ENCODE measurements at regions not wholly inside any gene's neighbourhood (a gene's known extent, or its start where the extent isn't known, plus 50 kb on each side); places are given as distances from the start of the nearest gene placed in this dataset.

DNA sequence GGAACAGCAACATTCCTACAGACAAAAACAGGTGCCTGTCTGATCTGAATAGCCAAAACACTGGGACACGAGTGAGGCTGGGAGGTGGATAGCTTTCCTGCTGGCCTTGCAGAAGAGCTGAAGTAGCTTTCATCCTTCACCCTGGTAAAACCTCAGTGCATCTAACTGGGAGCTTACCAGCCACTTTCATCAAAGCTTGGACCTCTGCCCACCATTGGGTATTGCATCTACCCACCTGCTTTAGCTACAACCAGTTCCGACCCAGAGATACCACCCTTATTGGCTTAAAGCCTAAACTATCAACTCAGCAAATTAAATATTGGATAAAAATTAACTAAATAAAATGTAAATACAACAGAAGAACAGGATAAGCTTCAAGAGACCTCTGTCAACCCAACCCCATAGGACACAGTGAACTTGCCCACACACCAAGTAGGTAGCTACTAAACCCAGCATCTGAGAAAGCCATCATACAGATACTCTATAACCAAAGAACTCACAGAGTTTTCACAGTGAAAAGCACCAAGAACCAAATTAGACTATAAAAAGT is 866.3 kb downstream of the FSCB start:
- no peaks in the 10 kb centered on the region for H3K27me3 ChIP-seq (ENCODE audit: control insufficient read depth, insufficient read depth, low read length)

DNA sequence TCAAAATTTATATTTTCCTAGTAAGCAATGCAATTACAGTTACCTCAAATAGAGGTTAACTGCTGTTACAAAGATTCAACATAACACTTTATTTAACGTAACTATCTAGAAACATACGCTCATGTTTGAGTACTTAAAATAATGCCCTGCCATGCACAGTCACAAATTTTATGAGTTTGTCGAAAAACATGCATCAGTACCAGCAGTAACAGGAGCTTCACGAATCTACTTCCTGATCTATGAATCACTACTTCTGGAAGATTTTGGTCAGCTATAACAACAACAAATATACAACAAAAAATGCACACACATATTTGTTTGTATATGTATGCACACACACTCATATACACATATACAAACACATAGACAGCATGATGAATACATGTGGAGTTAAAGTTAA is 881.8 kb downstream of the FSCB start:
- TF ChIP-seq EZH2 (IDR thresholded peaks at IDR 0.05; ENCODE audit: low read length, missing control alignments) (no peak), CTCF (conservative IDR thresholded peaks at IDR 0.05 in 1 of 2, IDR thresholded peaks at IDR 0.05 in 1 of 2; ENCODE audit: low read depth in 1 of 2, low read length in 2 of 2) (no peak)
- Histone ChIP-seq H3K79me2 (ENCODE audit: control insufficient read depth, insufficient read depth, low read length) (no peaks in the 10 kb centered on the region), H3K9me3 (ENCODE audit: control insufficient read depth, insufficient read depth, low read depth, low read length) (no peaks in the 10 kb centered on the region), H3K4me2 (ENCODE audit: extremely low read depth, insufficient read depth, low read length) (no peak overlapping the region), H3K4me3 (replicated peaks in 1 of 4; ENCODE audit: control extremely low read depth in 1 of 4, insufficient read depth in 1 of 4, low read depth in 3 of 4, low read length in 4 of 4) (no peak overlapping the region), H2AFZ (ENCODE audit: low read length) (no peak overlapping the region), H3K27ac (ENCODE audit: insufficient read depth, low read length) (no peak overlapping the region), H3K9ac (ENCODE audit: insufficient read depth, low read length) (no peak overlapping the region), H4K20me1 (ENCODE audit: control insufficient read depth, extremely low read depth, insufficient read depth, low read length) (no peaks in the 10 kb centered on the region), H3K4me1 (ENCODE audit: control insufficient read depth, extremely low read depth, insufficient read depth, low read length) (no peaks in the 10 kb centered on the region), H3K36me3 (ENCODE audit: control insufficient read depth, insufficient read depth, low read length) (no peaks in the 10 kb centered on the region), H3K27me3 (ENCODE audit: control insufficient read depth, insufficient read depth, low read length) (no peaks in the 10 kb centered on the region)
- no peak for DNase-seq (ENCODE audit: low read depth in 2 of 2)

More for the DNA sequence above, 866.3 kb downstream of the FSCB start:
- no peak overlapping the region for H3K9ac ChIP-seq (ENCODE audit: insufficient read depth, low read length)
- H4K20me1 ChIP-seq (ENCODE audit: control insufficient read depth, extremely low read depth, insufficient read depth, low read length): no peaks in the 10 kb centered on the region
- H3K4me3 ChIP-seq (replicated peaks in 1 of 4; ENCODE audit: control extremely low read depth in 1 of 4, insufficient read depth in 1 of 4, low read depth in 3 of 4, low read length in 4 of 4): no peak overlapping the region
- DNase-seq (ENCODE audit: low read depth in 2 of 2): no peak
- H3K27ac ChIP-seq (ENCODE audit: insufficient read depth, low read length): no peak overlapping the region
- no peak overlapping the region for H3K4me2 ChIP-seq (ENCODE audit: extremely low read depth, insufficient read depth, low read length)
- H3K36me3 ChIP-seq (ENCODE audit: control insufficient read depth, insufficient read depth, low read length): no peaks in the 10 kb centered on the region
- H3K4me1 ChIP-seq (ENCODE audit: control insufficient read depth, extremely low read depth, insufficient read depth, low read length): no peaks in the 10 kb centered on the region
- H3K79me2 ChIP-seq (ENCODE audit: control insufficient read depth, insufficient read depth, low read length): no peaks in the 10 kb centered on the region
- no peaks in the 10 kb centered on the region for H3K9me3 ChIP-seq (ENCODE audit: control insufficient read depth, insufficient read depth, low read depth, low read length)
- no peak overlapping the region for H2AFZ ChIP-seq (ENCODE audit: low read length)
- TF ChIP-seq CTCF (conservative IDR thresholded peaks at IDR 0.05 in 1 of 2, IDR thresholded peaks at IDR 0.05 in 1 of 2; ENCODE audit: low read depth in 1 of 2, low read length in 2 of 2): no peak
- TF ChIP-seq EZH2 (IDR thresholded peaks at IDR 0.05; ENCODE audit: low read length, missing control alignments): no peak

GRCh38 chr14:43621282-43621681 is 885.8 kb downstream of the FSCB start:
- H3K9ac ChIP-seq (ENCODE audit: insufficient read depth, low read length): no peak overlapping the region

More at GRCh38 chr14:43621282-43621681, 885.8 kb downstream of the FSCB start:
- Histone ChIP-seq H3K36me3 (ENCODE audit: control insufficient read depth, insufficient read depth, low read length) (no peaks in the 10 kb centered on the region), H2AFZ (ENCODE audit: low read length) (no peak overlapping the region), H3K4me2 (ENCODE audit: extremely low read depth, insufficient read depth, low read length) (no peak overlapping the region), H3K4me1 (ENCODE audit: control insufficient read depth, extremely low read depth, insufficient read depth, low read length) (no peaks in the 10 kb centered on the region), H4K20me1 (ENCODE audit: control insufficient read depth, extremely low read depth, insufficient read depth, low read length) (no peaks in the 10 kb centered on the region), H3K27ac (ENCODE audit: insufficient read depth, low read length) (no peak overlapping the region), H3K79me2 (ENCODE audit: control insufficient read depth, insufficient read depth, low read length) (no peaks in the 10 kb centered on the region), H3K9me3 (ENCODE audit: control insufficient read depth, insufficient read depth, low read depth, low read length) (no peaks in the 10 kb centered on the region), H3K4me3 (replicated peaks in 1 of 4; ENCODE audit: control extremely low read depth in 1 of 4, insufficient read depth in 1 of 4, low read depth in 3 of 4, low read length in 4 of 4) (no peak overlapping the region), H3K27me3 (ENCODE audit: control insufficient read depth, insufficient read depth, low read length) (no peaks in the 10 kb centered on the region)
- no peak for DNase-seq (ENCODE audit: low read depth in 2 of 2)
- TF ChIP-seq CTCF (conservative IDR thresholded peaks at IDR 0.05 in 1 of 2, IDR thresholded peaks at IDR 0.05 in 1 of 2; ENCODE audit: low read depth in 1 of 2, low read length in 2 of 2) (no peak), EZH2 (IDR thresholded peaks at IDR 0.05; ENCODE audit: low read length, missing control alignments) (no peak)
